ENCODE measurements at regions not wholly inside any gene's neighbourhood (a gene's known extent, or its start where the extent isn't known, plus 50 kb on each side); places are given as distances from the start of the nearest gene placed in this dataset.

- POLR2A ChIA-PET: no interaction called here
- no peaks in the 10 kb centered on the region for H3K27me3 ChIP-seq (ENCODE audit: insufficient read depth)
These were observed 623.9 kb upstream of the CRIM1 start for GRCh38 chr2:35731674-35732073.

GRCh38 chr2:35714883-35715282, 640.7 kb upstream of the CRIM1 start:
- WGBS (ENCODE audit: low lambda C conversion rate): 33% methylated on average over 3 of the region's 3 CpGs
- Histone ChIP-seq H2AFZ (ENCODE audit: low read depth) (no peak overlapping the region), H3K4me2 (no peak overlapping the region), H3K27ac (ENCODE audit: low read depth in 2 of 2, low read length in 1 of 2) (no peak overlapping the region), H4K20me1 (ENCODE audit: insufficient read depth) (no peaks in the 10 kb centered on the region; the same call in 1 of the 2 replicates), H3K9ac (no peak overlapping the region), H3K36me3 (replicated peaks in 1 of 2; ENCODE audit: control insufficient read depth in 1 of 2, insufficient read depth in 2 of 2, low read length in 1 of 2) (no peaks in the 10 kb centered on the region), H3K4me1 (ENCODE audit: control insufficient read depth in 1 of 2, insufficient read depth in 2 of 2, low read depth in 1 of 2, low read length in 1 of 2) (no peaks in the 10 kb centered on the region), H3K9me2 (no peaks in the 10 kb centered on the region), H3K27me3 (ENCODE audit: insufficient read depth) (no peaks in the 10 kb centered on the region), H3F3A (replicated peaks; ENCODE audit: insufficient read depth) (no peaks in the 10 kb centered on the region), H3K79me2 (ENCODE audit: insufficient read depth) (no peaks in the 10 kb centered on the region), H3K9me3 (no peaks in the 10 kb centered on the region), H3K4me3 (ENCODE audit: low read depth in 2 of 2, low read length in 1 of 2) (no peak overlapping the region)
- ChIA-PET POLR2A (no interaction called here), CTCF (interaction anchor here (1.5 kb wide), 1 partner anchor 12 kb away, joined by 4 read pairs; no protein-coding TSS in a partner anchor)
- no peak for DNase-seq
- TF ChIP-seq FOXJ3 (CRISPR knock-in tag; IDR thresholded peaks at IDR 0.05) (no peak), GATA2 (CRISPR knock-in tag; IDR thresholded peaks at IDR 0.05) (no peak), YY1 (IDR thresholded peaks at IDR 0.05; ENCODE audit: low read depth) (no peak), TCF12 (IDR thresholded peaks at IDR 0.05) (no peak), NFIC (IDR thresholded peaks at IDR 0.05; ENCODE audit: borderline replicate concordance) (no peak), FOSL2 (IDR thresholded peaks at IDR 0.05; ENCODE audit: borderline replicate concordance, low read depth) (no peak), MAX (IDR thresholded peaks at IDR 0.05; ENCODE audit: low read depth) (no peak), USF2 (IDR thresholded peaks at IDR 0.05; ENCODE audit: borderline replicate concordance, low read depth, low read length) (no peak), NRF1 (IDR thresholded peaks at IDR 0.05; ENCODE audit: low read depth, low read length) (no peak), GABPA (IDR thresholded peaks at IDR 0.05; ENCODE audit: low read depth) (no peak), CHD2 (IDR thresholded peaks at IDR 0.05; ENCODE audit: low read length, partially characterized antibody) (no peak), JUND (IDR thresholded peaks at IDR 0.05) (no peak), MEF2A (IDR thresholded peaks at IDR 0.05; ENCODE audit: borderline replicate concordance, low read depth) (no peak)

More at GRCh38 chr2:35731674-35732073, 623.9 kb upstream of the CRIM1 start:
- Histone ChIP-seq H3K9me3 (no peaks in the 10 kb centered on the region), H3K9me2 (no peaks in the 10 kb centered on the region), H2AFZ (ENCODE audit: low read depth) (no peak overlapping the region), H3K9ac (no peak overlapping the region), H3K79me2 (ENCODE audit: insufficient read depth) (no peaks in the 10 kb centered on the region), H3F3A (replicated peaks; ENCODE audit: insufficient read depth) (no peaks in the 10 kb centered on the region), H3K27ac (ENCODE audit: low read depth in 2 of 2, low read length in 1 of 2) (no peak overlapping the region), H3K36me3 (replicated peaks in 1 of 2; ENCODE audit: control insufficient read depth in 1 of 2, insufficient read depth in 2 of 2, low read length in 1 of 2) (no peaks in the 10 kb centered on the region), H3K4me1 (ENCODE audit: control insufficient read depth in 1 of 2, insufficient read depth in 2 of 2, low read depth in 1 of 2, low read length in 1 of 2) (no peaks in the 10 kb centered on the region), H3K4me2 (no peak overlapping the region), H4K20me1 (ENCODE audit: insufficient read depth) (no peaks in the 10 kb centered on the region), H3K4me3 (ENCODE audit: low read depth in 2 of 2, low read length in 1 of 2) (no peak overlapping the region)
- no peak for DNase-seq
- CTCF ChIA-PET: no interaction called here
- TF ChIP-seq CHD2 (IDR thresholded peaks at IDR 0.05; ENCODE audit: low read length, partially characterized antibody) (no peak), PBX3 (IDR thresholded peaks at IDR 0.05) (no peak), TEAD4 (IDR thresholded peaks at IDR 0.05; ENCODE audit: borderline replicate concordance, insufficient read depth) (no peak), EP300 (IDR thresholded peaks at IDR 0.05; ENCODE audit: borderline replicate concordance in 1 of 2, low read depth in 1 of 2, low read length in 1 of 2) (no peak), TAF1 (IDR thresholded peaks at IDR 0.05; ENCODE audit: borderline replicate concordance, low read depth, low read length) (no peak), RCOR1 (IDR thresholded peaks at IDR 0.05; ENCODE audit: low read length) (no peak), ELF1 (IDR thresholded peaks at IDR 0.05) (no peak), FOXM1 (IDR thresholded peaks at IDR 0.05; ENCODE audit: low read depth) (no peak), GATA2 (CRISPR knock-in tag; IDR thresholded peaks at IDR 0.05) (no peak), NRF1 (IDR thresholded peaks at IDR 0.05; ENCODE audit: low read depth, low read length) (no peak), MEF2A (IDR thresholded peaks at IDR 0.05; ENCODE audit: borderline replicate concordance, low read depth) (no peak), NFIC (IDR thresholded peaks at IDR 0.05; ENCODE audit: borderline replicate concordance) (no peak), ZBTB33 (IDR thresholded peaks at IDR 0.05; ENCODE audit: borderline replicate concordance, low read depth) (no peak)

Measured in SK-N-SH (cell line).